Ovary (tissue), 7 donors: ENCODE measurements at regions not wholly inside any gene's neighbourhood (a gene's known extent, or its start where the extent isn't known, plus 50 kb on each side); places are given as distances from the start of the nearest gene placed in this dataset.

Experiments
- DNase-seq, 5 donors: peaks; one replicate each; pipeline ENCODE4 v3.0.0-alpha.2; 2019 to 2020
- H3K27ac ChIP-seq, 2 donors: fragments of 200-600 bp; one replicate each; pipeline versions ENCODE4 v1.5.1 to v1.8.0; 2019 to 2022
- H3K27me3 ChIP-seq: fragments of 200-600 bp; one replicate; pipeline ENCODE4 v1.8.0; 2022
- H3K36me3 ChIP-seq: fragments of 200-600 bp; sonication (generic); one replicate; pipeline ENCODE4 v1.5.1; 2019
- H3K4me1 ChIP-seq: one replicate; pipeline ENCODE4 v1.8.1; 2013; ENCODE audit warnings: mild to moderate bottlenecking, moderate library complexity; ENCODE audit not compliant: insufficient read depth
- H3K4me3 ChIP-seq: fragments of 200-600 bp; sonication (generic); one replicate; pipeline ENCODE4 v1.5.1; 2017
- H3K9me3 ChIP-seq, 2 donors: fragments of 200-600 bp in 1 of 2; sonication (generic) in 1 of 2; one replicate each; pipeline versions ENCODE4 v1.5.1 to v1.8.1; 2013 to 2019; ENCODE audit warnings: mild to moderate bottlenecking in 1 of 2, moderate library complexity in 1 of 2
- CTCF ChIP-seq, 3 donors: fragments of 450-650 bp in 2 of 3; fragments of 200-600 bp in 1 of 3; IDR thresholded peaks; one replicate each; pipeline versions ENCODE4 v1.5.1 to v1.8.0; 2016 to 2022; ENCODE audit warnings: antibody characterized with exemption in 3 of 3, mild to moderate bottlenecking in 1 of 3
- EP300 ChIP-seq: sonication (generic); formaldehyde crosslinking; IDR thresholded peaks from one replicate; pipeline ENCODE4 v1.6.1; 2017; ENCODE audit warnings: antibody characterized with exemption
- POLR2A ChIP-seq: fragments of 450-650 bp; IDR thresholded peaks from one replicate; pipeline ENCODE4 v1.6.1; 2017; ENCODE audit warnings: antibody characterized with exemption, mild to moderate bottlenecking, moderate library complexity
- WGBS, 3 donors: extraction: QIAGEN DNeasy Blood & Tissue Kit in 1 of 3; methylation state at CpG; one replicate each; pipeline versions ENCODE4 v1.1.5 to v1.1.7; 2013 to 2017; 5-methylcytosine and 5-hydroxymethylcytosine counted together
- intact Hi-C, 4 donors: fragments of 100-400 bp; cut with DNase I; formaldehyde crosslinking; loops; one replicate each; pipeline versions ENCODE4 v1.11.0 to v1.15.1; 2022 to 2023
- donor health status: DM: no; HTN: no; CAD: no; lungs with moderate emphysema.
- donor health status: DM: no; HTN: no; CAD: no.
- donor health status: Bipolar disorder and iron deficiency.
- donor health status: DM: no; HTN: no; CAD: no.
- donor health status: DM: yes; HTN: yes; CAD: no.

DNA sequence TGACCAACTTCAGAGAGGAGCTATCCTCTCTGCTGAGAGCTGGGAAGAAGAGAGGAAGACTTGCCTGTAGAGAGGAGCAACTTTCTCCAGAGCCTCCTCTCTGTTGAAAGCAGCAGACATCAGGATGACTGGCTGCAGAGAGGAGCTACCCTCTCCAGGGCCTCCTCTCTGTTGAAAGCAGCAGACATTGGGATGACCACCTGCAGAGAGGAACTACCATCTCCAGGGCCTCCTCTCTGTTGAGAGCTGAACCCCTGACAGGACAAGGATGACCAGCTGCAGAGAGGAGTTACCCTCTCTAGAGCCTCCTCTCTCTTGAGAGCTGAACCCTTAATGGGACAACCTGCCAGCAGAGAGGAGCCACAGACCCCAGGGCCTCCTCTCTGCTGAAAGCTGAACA, 83.0 kb upstream of the GJB5 start:
- Histone ChIP-seq H3K27me3 (no peaks in the 10 kb centered on the region), H3K9me3 (no peaks in the 10 kb centered on the region), H3K4me3 (no peak overlapping the region), H3K36me3 (no peaks in the 10 kb centered on the region), H3K27ac (no peak overlapping the region), H3K4me1 (no peaks in the 10 kb centered on the region)
- intact Hi-C loops: no loop called here
- DNase-seq: no peak
- TF ChIP-seq EP300: no peak

GRCh38 chr1:34681480-34682451, 73.1 kb upstream of the GJB5 start:
- Histone ChIP-seq H3K4me3 (no peak overlapping the region), H3K9me3 (no peaks in the 10 kb centered on the region), H3K27me3 (no peaks in the 10 kb centered on the region), H3K36me3 (no peaks in the 10 kb centered on the region), H3K27ac (no peak overlapping the region), H3K4me1 (no peaks in the 10 kb centered on the region)
- WGBS, 3 donors: 55 to 59% (median 56%) methylated on average over 2 of the region's 2 CpGs
- TF ChIP-seq CTCF (IDR thresholded peaks at IDR 0.05): no peak
- DNase-seq: no peak
- intact Hi-C loops: no loop called here

- Histone ChIP-seq H3K27ac (no peak overlapping the region), H3K4me1 (no peaks in the 10 kb centered on the region), H3K36me3 (no peaks in the 10 kb centered on the region), H3K27me3 (no peaks in the 10 kb centered on the region), H3K9me3 (no peaks in the 10 kb centered on the region), H3K4me3 (no peak overlapping the region)
- TF ChIP-seq POLR2A: no peak
- TF ChIP-seq CTCF (IDR thresholded peaks at IDR 0.05): no peak
- no peak for TF ChIP-seq EP300
- WGBS, 3 donors: 94 to 97% (median 96%) methylated on average over 5 of the region's 5 CpGs
- no peak for DNase-seq
- intact Hi-C loops: no loop called here
These were observed 72.2 kb upstream of the GJB5 start for GRCh38 chr1:34682452-34683223.

DNA sequence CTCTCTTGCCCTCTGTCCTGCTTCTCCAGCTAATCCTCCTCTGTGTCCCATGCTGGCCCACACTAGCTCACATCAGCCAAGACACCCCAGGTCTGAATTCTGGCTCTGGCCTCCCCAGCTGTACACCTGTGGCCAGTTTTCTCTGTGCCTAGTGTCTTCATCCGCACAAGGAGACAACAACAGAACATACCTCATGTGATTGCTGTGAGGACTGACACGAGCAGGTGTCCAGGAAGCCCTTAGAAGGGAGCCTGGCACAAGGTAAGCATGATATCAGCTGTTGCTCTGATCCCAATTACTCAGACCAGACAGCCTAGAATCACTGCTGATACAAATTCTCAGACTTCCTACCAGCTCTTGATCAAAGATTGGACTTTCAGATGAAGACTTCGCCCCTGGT, 71.2 kb upstream of the GJB5 start:
- 63 to 74% (median 73%) methylated on average over 3 of the region's 3 CpGs for WGBS, 3 donors
- Histone ChIP-seq H3K9me3 (no peaks in the 10 kb centered on the region), H3K27me3 (no peaks in the 10 kb centered on the region), H3K4me3 (no peak overlapping the region), H3K36me3 (no peaks in the 10 kb centered on the region), H3K4me1 (no peaks in the 10 kb centered on the region), H3K27ac (no peak overlapping the region)
- no peak for TF ChIP-seq EP300
- no peak for TF ChIP-seq CTCF (IDR thresholded peaks at IDR 0.05)
- no peak for TF ChIP-seq POLR2A
- no peak for DNase-seq
- intact Hi-C loops: no loop called here

DNA sequence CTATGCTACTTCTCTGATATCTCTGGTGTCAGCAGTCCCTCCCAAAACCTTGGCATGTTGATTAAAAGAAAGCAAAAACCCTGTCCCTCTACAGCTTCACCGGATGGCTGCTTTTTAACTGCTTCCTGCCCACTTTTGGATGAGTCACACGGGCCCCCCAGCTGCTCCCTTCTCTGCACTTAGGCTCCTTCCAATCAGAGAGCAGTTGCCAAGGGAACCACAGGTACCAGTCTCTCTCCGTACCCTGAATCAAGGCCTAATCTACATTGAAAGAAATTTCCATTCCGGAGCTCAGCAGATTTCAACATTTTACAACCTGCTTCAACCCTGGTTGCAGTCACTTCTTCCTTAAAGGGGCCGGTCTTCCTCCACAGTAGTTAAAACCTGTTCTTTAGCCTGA, 70.6 kb upstream of the GJB5 start:
- intact Hi-C loops: no loop called here
- Histone ChIP-seq H3K4me3 (no peak overlapping the region), H3K27me3 (no peaks in the 10 kb centered on the region), H3K4me1 (no peaks in the 10 kb centered on the region), H3K36me3 (no peaks in the 10 kb centered on the region), H3K9me3 (no peaks in the 10 kb centered on the region), H3K27ac (no peak overlapping the region)
- TF ChIP-seq CTCF (IDR thresholded peaks at IDR 0.05) (no peak), POLR2A (no peak), EP300 (no peak)
- 18 to 21% (median 19%) methylated on average over 5 of the region's 5 CpGs for WGBS, 3 donors
- DNase-seq: no peak
